H9 (cell line): ENCODE measurements at regions not wholly inside any gene's neighbourhood (a gene's known extent, or its start where the extent isn't known, plus 50 kb on each side); places are given as distances from the start of the nearest gene placed in this dataset.

Source experiments
- DNase-seq: peaks from one replicate; pipeline ENCODE4 v3.0.0-alpha.2; 2017
- H2AFZ ChIP-seq: one replicate; pipeline ENCODE4 v1.6.1; 2013; ENCODE audit warnings: mild to moderate bottlenecking, low read length, control low read depth, moderate library complexity
- H2AK5ac ChIP-seq: 2 replicates; pipeline ENCODE4 v1.6.1; 2013; ENCODE audit warnings: low read length, control low read depth, mixed read lengths; ENCODE audit not compliant: insufficient read length
- H2BK120ac ChIP-seq: one replicate; pipeline ENCODE4 v1.6.1; 2013; ENCODE audit warnings: low read depth, mild to moderate bottlenecking, low read length, control low read depth, inconsistent platforms; ENCODE audit not compliant: poor library complexity, severe bottlenecking
- H2BK12ac ChIP-seq: 2 replicates; pipeline ENCODE4 v1.6.1; 2013; ENCODE audit warnings: low read length, control low read depth, mixed read lengths, low read depth; ENCODE audit not compliant: insufficient read length
- H2BK15ac ChIP-seq: 2 replicates; pipeline ENCODE4 v1.6.1; 2013; ENCODE audit warnings: low read depth, low read length, control low read depth
- H2BK20ac ChIP-seq: one replicate; pipeline ENCODE4 v1.6.1; 2013; ENCODE audit warnings: low read depth, mild to moderate bottlenecking, low read length, control low read depth, inconsistent platforms; ENCODE audit not compliant: poor library complexity, severe bottlenecking
- H2BK5ac ChIP-seq: 2 replicates; pipeline ENCODE4 v1.6.1; 2013; ENCODE audit warnings: low read length, control low read depth, mixed read lengths; ENCODE audit not compliant: insufficient read length
- H3K14ac ChIP-seq: 2 replicates; pipeline ENCODE4 v1.6.1; 2013; ENCODE audit warnings: low read length, control low read depth; ENCODE audit not compliant: insufficient read depth
- H3K18ac ChIP-seq: 2 replicates; pipeline ENCODE4 v1.6.1; 2013; ENCODE audit warnings: low read depth, mild to moderate bottlenecking, mixed read lengths, low read length, control low read depth; ENCODE audit not compliant: insufficient read length
- H3K23ac ChIP-seq: 2 replicates; pipeline ENCODE4 v1.6.1; 2013; ENCODE audit warnings: low read length, control low read depth, mixed read lengths, low read depth; ENCODE audit not compliant: insufficient read length
- H3K23me2 ChIP-seq: 2 replicates; pipeline ENCODE4 v1.6.1; 2013; ENCODE audit warnings: low read depth, mild to moderate bottlenecking, mixed read lengths, low read length, control low read depth; ENCODE audit not compliant: insufficient read length, poor library complexity, severe bottlenecking
- H3K27ac ChIP-seq: 2 replicates; pipeline ENCODE4 v1.5.1; 2013; ENCODE audit warnings: low read length, control low read depth, mixed read lengths, low read depth; ENCODE audit not compliant: insufficient read length
- H3K27me3 ChIP-seq: 2 replicates; pipeline ENCODE4 v1.6.1; 2013; ENCODE audit warnings: low read length, control low read depth, inconsistent platforms; ENCODE audit not compliant: insufficient read depth
- H3K4ac ChIP-seq: 2 replicates; pipeline ENCODE4 v1.6.1; 2013; ENCODE audit warnings: low read depth, mild to moderate bottlenecking, control low read depth, inconsistent platforms, low read length, moderate library complexity
- H3K4me1 ChIP-seq: 2 replicates; pipeline ENCODE4 v1.6.1; 2013; ENCODE audit warnings: low read length, control low read depth, inconsistent platforms; ENCODE audit not compliant: insufficient read depth
- H3K4me2 ChIP-seq: 2 replicates; pipeline ENCODE4 v1.6.1; 2013; ENCODE audit warnings: low read length, control low read depth, mixed read lengths; ENCODE audit not compliant: insufficient read length, insufficient read depth
- H3K56ac ChIP-seq: 2 replicates; pipeline ENCODE4 v1.6.1; 2013; ENCODE audit warnings: low read depth, mild to moderate bottlenecking, mixed read lengths, low read length, control low read depth; ENCODE audit not compliant: insufficient read length
- H3K79me1 ChIP-seq: 2 replicates; pipeline ENCODE4 v1.6.1; 2013; ENCODE audit warnings: low read depth, mild to moderate bottlenecking, moderate library complexity, low read length, control low read depth, inconsistent platforms; ENCODE audit not compliant: insufficient read depth, poor library complexity, severe bottlenecking
- H3K79me2 ChIP-seq: 2 replicates; pipeline ENCODE4 v1.6.1; 2013; ENCODE audit warnings: low read length, control low read depth, inconsistent platforms; ENCODE audit not compliant: insufficient read depth
- H3K9ac ChIP-seq: 2 replicates; pipeline ENCODE4 v1.6.1; 2013; ENCODE audit warnings: low read length, control low read depth, mixed read lengths; ENCODE audit not compliant: insufficient read length; ENCODE audit errors: extremely low read depth
- H3K9me3 ChIP-seq: one replicate; pipeline ENCODE4 v1.6.1; 2013; ENCODE audit warnings: low read depth, low read length, inconsistent platforms; ENCODE audit not compliant: control insufficient read depth
- H3T11ph ChIP-seq: one replicate; pipeline ENCODE4 v1.6.1; 2013; ENCODE audit warnings: mild to moderate bottlenecking, low read length, control low read depth, inconsistent platforms
- H4K20me1 ChIP-seq: one replicate; pipeline ENCODE4 v1.6.1; 2013; ENCODE audit not compliant: control insufficient read depth, insufficient read length, insufficient read depth
- H4K5ac ChIP-seq: 2 replicates; pipeline ENCODE4 v1.6.1; 2013; ENCODE audit warnings: low read depth, mild to moderate bottlenecking, mixed read lengths, low read length, control low read depth; ENCODE audit not compliant: insufficient read length
- H4K8ac ChIP-seq: replicated peaks from 2 replicates; pipeline ENCODE4 v1.6.1; 2013; ENCODE audit warnings: low read length, control low read depth, mixed read lengths, low read depth; ENCODE audit not compliant: insufficient read length
- H4K91ac ChIP-seq: 2 replicates; pipeline ENCODE4 v1.6.1; 2013; ENCODE audit warnings: low read depth, mild to moderate bottlenecking, moderate library complexity, mixed read lengths, low read length, control low read depth; ENCODE audit not compliant: insufficient read length
- H3K27ac Mint-ChIP-seq, 3 experiments: 2 replicates in 2 of 3; 3 replicates in 1 of 3; pipeline ENCODE4 v1.8.0; 2020 to 2021; ENCODE audit warnings: mixed read lengths in 3 of 3, mild to moderate bottlenecking in 1 of 3, moderate library complexity in 1 of 3
- H3K27me3 Mint-ChIP-seq: 2 replicates; pipeline ENCODE4 v1.8.0; 2021; ENCODE audit warnings: low read depth, mild to moderate bottlenecking, moderate library complexity, mixed read lengths
- H3K36me3 Mint-ChIP-seq, 3 experiments: 2 replicates in 2 of 3; 3 replicates in 1 of 3; pipeline ENCODE4 v1.8.0; 2020 to 2021; ENCODE audit warnings: low read depth in 3 of 3, mixed read lengths in 3 of 3; ENCODE audit not compliant: insufficient read depth in 1 of 3
- H3K4me1 Mint-ChIP-seq, 2 experiments: 2 replicates each; pipeline ENCODE4 v1.8.0; 2020; ENCODE audit warnings: mixed read lengths in 2 of 2
- H3K4me3 Mint-ChIP-seq, 2 experiments: 2 replicates in 1 of 2; 3 replicates in 1 of 2; pipeline ENCODE4 v1.8.0; 2020 to 2021; ENCODE audit warnings: mild to moderate bottlenecking in 2 of 2, mixed read lengths in 2 of 2, moderate library complexity in 1 of 2
- H3K9me3 Mint-ChIP-seq, 2 experiments: 2 replicates in 1 of 2; 3 replicates in 1 of 2; pipeline ENCODE4 v1.8.0; 2020; ENCODE audit warnings: mild to moderate bottlenecking in 2 of 2, mixed read lengths in 2 of 2, moderate library complexity in 1 of 2
- WGBS: extraction: QIAGEN DNeasy Blood & Tissue Kit; methylation state at CpG from one replicate; pipeline ENCODE4 v1.1.7; 2013; ENCODE audit warnings: missing lambda C conversion rate, low lambda C conversion rate, mixed read lengths; ENCODE audit not compliant: insufficient read length; ENCODE audit errors: extremely low coverage; 5-methylcytosine and 5-hydroxymethylcytosine counted together
- TF ChIP-seq, protein P1 (sequence below): fragments of 200-600 bp; sonication (generic); conservative IDR thresholded peaks from 3 replicates; pipeline ENCODE4 v1.8.0; 2021; ENCODE audit warnings: antibody characterized with exemption, mild to moderate bottlenecking

GRCh38 chr7:114821030-114821900 lies 100.6 kb upstream of the MDFIC start:
- Histone ChIP-seq H3K4me2 (no peak overlapping the region), H2BK20ac (no peak overlapping the region), H3K23ac (no peak overlapping the region), H4K91ac (no peak overlapping the region), H2BK12ac (no peak overlapping the region), H2BK15ac (no peak overlapping the region), H3K27me3 (no peaks in the 10 kb centered on the region), H4K5ac (no peak overlapping the region), H2BK120ac (no peak overlapping the region), H3K18ac (no peak overlapping the region), H2AFZ (no peak overlapping the region), H3K79me2 (no peaks in the 10 kb centered on the region), H3K14ac (no peak overlapping the region), H3K23me2 (no peaks in the 10 kb centered on the region), H3K27ac (no peak overlapping the region), H3K56ac (no peak overlapping the region), H3K9ac (no peak overlapping the region), H2AK5ac (no peak overlapping the region), H3T11ph (no peak overlapping the region), H2BK5ac (no peak overlapping the region), H3K4me1 (peaks cover 5% of the 10 kb centered on the region; the same call in 1 of the 2 replicates), H3K4ac (no peak overlapping the region), H3K79me1 (no peaks in the 10 kb centered on the region), H4K20me1 (no peaks in the 10 kb centered on the region), H4K8ac (no peak overlapping the region), H3K9me3 (no peaks in the 10 kb centered on the region)
- Mint-ChIP-seq H3K4me3 (peak overlapping the region in 1 of 2 experiments; percentile 10; a peak in 1 of 5 replicates), H3K36me3 (peaks cover 4 to 9% (median 6%) of the 10 kb centered on the region in 3 experiments), H3K27me3 (no peaks in the 10 kb centered on the region), H3K9me3 (peaks cover 8% of the 10 kb centered on the region in 2 experiments), H3K27ac (peak overlapping the region; percentile 5 to 98 (median 93); a peak in 5 of 7 replicates), H3K4me1 (peaks cover 52 to 59% of the 10 kb centered on the region in 2 experiments)
- WGBS, result no CpG with 5 or more reads among the region's 6 CpGs
- TF ChIP-seq, protein P1, sequence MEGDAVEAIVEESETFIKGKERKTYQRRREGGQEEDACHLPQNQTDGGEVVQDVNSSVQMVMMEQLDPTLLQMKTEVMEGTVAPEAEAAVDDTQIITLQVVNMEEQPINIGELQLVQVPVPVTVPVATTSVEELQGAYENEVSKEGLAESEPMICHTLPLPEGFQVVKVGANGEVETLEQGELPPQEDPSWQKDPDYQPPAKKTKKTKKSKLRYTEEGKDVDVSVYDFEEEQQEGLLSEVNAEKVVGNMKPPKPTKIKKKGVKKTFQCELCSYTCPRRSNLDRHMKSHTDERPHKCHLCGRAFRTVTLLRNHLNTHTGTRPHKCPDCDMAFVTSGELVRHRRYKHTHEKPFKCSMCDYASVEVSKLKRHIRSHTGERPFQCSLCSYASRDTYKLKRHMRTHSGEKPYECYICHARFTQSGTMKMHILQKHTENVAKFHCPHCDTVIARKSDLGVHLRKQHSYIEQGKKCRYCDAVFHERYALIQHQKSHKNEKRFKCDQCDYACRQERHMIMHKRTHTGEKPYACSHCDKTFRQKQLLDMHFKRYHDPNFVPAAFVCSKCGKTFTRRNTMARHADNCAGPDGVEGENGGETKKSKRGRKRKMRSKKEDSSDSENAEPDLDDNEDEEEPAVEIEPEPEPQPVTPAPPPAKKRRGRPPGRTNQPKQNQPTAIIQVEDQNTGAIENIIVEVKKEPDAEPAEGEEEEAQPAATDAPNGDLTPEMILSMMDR, result no peak
- DNase-seq, result no peak
